ENCODE measurements at regions not wholly inside any gene's neighbourhood (a gene's known extent, or its start where the extent isn't known, plus 50 kb on each side); places are given as distances from the start of the nearest gene placed in this dataset.

DNA sequence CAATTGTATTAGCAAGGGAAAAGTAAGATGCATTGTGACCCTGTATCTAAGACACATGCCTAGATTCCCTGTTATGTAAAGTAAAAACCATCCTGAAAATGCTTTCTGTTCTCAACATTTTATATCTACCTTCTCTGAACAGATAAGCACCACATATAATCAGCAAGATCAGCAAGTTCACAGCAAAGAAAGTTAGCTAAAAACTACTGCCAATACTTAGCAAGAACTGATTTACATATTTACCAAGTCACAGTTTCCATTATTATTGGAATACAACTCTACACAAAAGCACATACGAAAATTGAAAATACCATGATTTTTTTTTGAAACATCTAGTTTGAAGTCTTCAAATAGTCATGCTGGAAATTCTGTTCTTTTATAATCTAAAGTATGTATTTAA is 1118.1 kb downstream of the TAF11L14 start:
- Histone ChIP-seq H3K9ac (ENCODE audit: control insufficient read depth, extremely low read depth, insufficient read depth, low read length) (no peak overlapping the region), H3K4me2 (ENCODE audit: control insufficient read depth, extremely low read depth, insufficient read depth, low read depth, low read length) (no peak overlapping the region), H2AFZ (ENCODE audit: control insufficient read depth, low read length) (no peak overlapping the region), H3K9me3 (ENCODE audit: control insufficient read depth, low read depth, low read length) (no peaks in the 10 kb centered on the region), H3K4me1 (ENCODE audit: control insufficient read depth, extremely low read depth, insufficient read depth, low read length) (no peaks in the 10 kb centered on the region), H4K20me1 (ENCODE audit: control insufficient read depth, extremely low read depth, insufficient read depth, low read length) (no peaks in the 10 kb centered on the region), H3K4me3 (ENCODE audit: control insufficient read depth in 2 of 3, extremely low read depth in 1 of 3, insufficient read depth in 2 of 3, low read depth in 1 of 3, low read length in 3 of 3) (no peak overlapping the region), H3K36me3 (ENCODE audit: control insufficient read depth in 2 of 2, extremely low read depth in 1 of 2, insufficient read depth in 2 of 2, low read length in 2 of 2) (no peaks in the 10 kb centered on the region), H3K79me2 (ENCODE audit: control insufficient read depth, insufficient read depth, low read length) (no peaks in the 10 kb centered on the region), H3K9me1 (ENCODE audit: control insufficient read depth, extremely low read depth, insufficient read depth, low read length) (no peaks in the 10 kb centered on the region), H3K27me3 (ENCODE audit: control insufficient read depth, extremely low read depth, insufficient read depth, low read length) (no peaks in the 10 kb centered on the region), H3K27ac (ENCODE audit: control insufficient read depth, insufficient read depth, low read length) (no peak overlapping the region)
- DNase-seq (ENCODE audit: low read depth, low spot score) (no peak), FAIRE-seq (no peak)
- dilution Hi-C loops (cut with MboI; ENCODE audit: extremely low pct_ligation_motif_present, low sequenced_read_pairs), result no loop called here
- TF ChIP-seq, protein P1, sequence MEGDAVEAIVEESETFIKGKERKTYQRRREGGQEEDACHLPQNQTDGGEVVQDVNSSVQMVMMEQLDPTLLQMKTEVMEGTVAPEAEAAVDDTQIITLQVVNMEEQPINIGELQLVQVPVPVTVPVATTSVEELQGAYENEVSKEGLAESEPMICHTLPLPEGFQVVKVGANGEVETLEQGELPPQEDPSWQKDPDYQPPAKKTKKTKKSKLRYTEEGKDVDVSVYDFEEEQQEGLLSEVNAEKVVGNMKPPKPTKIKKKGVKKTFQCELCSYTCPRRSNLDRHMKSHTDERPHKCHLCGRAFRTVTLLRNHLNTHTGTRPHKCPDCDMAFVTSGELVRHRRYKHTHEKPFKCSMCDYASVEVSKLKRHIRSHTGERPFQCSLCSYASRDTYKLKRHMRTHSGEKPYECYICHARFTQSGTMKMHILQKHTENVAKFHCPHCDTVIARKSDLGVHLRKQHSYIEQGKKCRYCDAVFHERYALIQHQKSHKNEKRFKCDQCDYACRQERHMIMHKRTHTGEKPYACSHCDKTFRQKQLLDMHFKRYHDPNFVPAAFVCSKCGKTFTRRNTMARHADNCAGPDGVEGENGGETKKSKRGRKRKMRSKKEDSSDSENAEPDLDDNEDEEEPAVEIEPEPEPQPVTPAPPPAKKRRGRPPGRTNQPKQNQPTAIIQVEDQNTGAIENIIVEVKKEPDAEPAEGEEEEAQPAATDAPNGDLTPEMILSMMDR (optimal IDR thresholded peaks at IDR 0.05 in 1 of 3, IDR thresholded peaks at IDR 0.05 in 1 of 3, conservative IDR thresholded peaks at IDR 0.05 in 1 of 3; ENCODE audit: extremely low read depth in 1 of 3, insufficient read depth in 2 of 3, low read length in 3 of 3), result no peak
- no peak for TF ChIP-seq EZH2 (IDR thresholded peaks at IDR 0.05; ENCODE audit: low read length)

DNA sequence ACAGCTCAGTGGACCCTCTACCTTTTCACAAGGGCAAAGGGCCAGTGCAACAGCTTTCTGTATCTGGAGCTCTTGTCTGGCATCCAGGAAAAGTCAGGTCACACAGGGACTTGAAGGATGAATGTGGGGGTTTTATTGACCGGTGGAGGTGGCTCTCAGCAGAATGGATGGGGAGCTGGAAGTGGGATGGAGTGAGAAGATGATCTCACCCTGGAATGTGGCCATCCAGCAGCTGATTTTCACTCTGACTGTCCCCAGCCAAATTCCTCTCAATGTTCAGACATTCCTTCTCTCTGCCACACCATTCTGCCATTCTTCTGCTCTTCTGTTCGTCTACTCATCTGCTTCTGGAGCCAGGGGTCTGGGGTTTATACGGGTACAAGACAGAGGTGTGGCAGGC is 1119.9 kb downstream of the TAF11L14 start:
- no peak for DNase-seq (ENCODE audit: low read depth, low spot score)
- no peaks in the 10 kb centered on the region for H3K4me1 ChIP-seq (ENCODE audit: control insufficient read depth, extremely low read depth, insufficient read depth, low read length)
- H3K4me2 ChIP-seq (ENCODE audit: control insufficient read depth, extremely low read depth, insufficient read depth, low read depth, low read length), result no peak overlapping the region
- no peak overlapping the region for H3K4me3 ChIP-seq (ENCODE audit: control insufficient read depth in 2 of 3, extremely low read depth in 1 of 3, insufficient read depth in 2 of 3, low read depth in 1 of 3, low read length in 3 of 3)
- H3K9me1 ChIP-seq (ENCODE audit: control insufficient read depth, extremely low read depth, insufficient read depth, low read length), result no peaks in the 10 kb centered on the region
- no peak overlapping the region for H3K27ac ChIP-seq (ENCODE audit: control insufficient read depth, insufficient read depth, low read length)
- no peaks in the 10 kb centered on the region for H3K36me3 ChIP-seq (ENCODE audit: control insufficient read depth in 2 of 2, extremely low read depth in 1 of 2, insufficient read depth in 2 of 2, low read length in 2 of 2)
- H2AFZ ChIP-seq (ENCODE audit: control insufficient read depth, low read length), result no peak overlapping the region
- TF ChIP-seq, protein P1 (optimal IDR thresholded peaks at IDR 0.05 in 1 of 3, IDR thresholded peaks at IDR 0.05 in 1 of 3, conservative IDR thresholded peaks at IDR 0.05 in 1 of 3; ENCODE audit: extremely low read depth in 1 of 3, insufficient read depth in 2 of 3, low read length in 3 of 3), result no peak
- no peak for TF ChIP-seq EZH2 (IDR thresholded peaks at IDR 0.05; ENCODE audit: low read length)
- H3K9me3 ChIP-seq (ENCODE audit: control insufficient read depth, low read depth, low read length), result no peaks in the 10 kb centered on the region
- dilution Hi-C loops (cut with MboI; ENCODE audit: extremely low pct_ligation_motif_present, low sequenced_read_pairs), result no loop called here
- no peaks in the 10 kb centered on the region for H3K27me3 ChIP-seq (ENCODE audit: control insufficient read depth, extremely low read depth, insufficient read depth, low read length)
- no peak overlapping the region for H3K9ac ChIP-seq (ENCODE audit: control insufficient read depth, extremely low read depth, insufficient read depth, low read length)
- FAIRE-seq, result no peak
- no peaks in the 10 kb centered on the region for H4K20me1 ChIP-seq (ENCODE audit: control insufficient read depth, extremely low read depth, insufficient read depth, low read length)
- H3K79me2 ChIP-seq (ENCODE audit: control insufficient read depth, insufficient read depth, low read length), result no peaks in the 10 kb centered on the region
